ENCODE measurements at regions not wholly inside any gene's neighbourhood (a gene's known extent, or its start where the extent isn't known, plus 50 kb on each side); places are given as distances from the start of the nearest gene placed in this dataset.

- no peaks in the 10 kb centered on the region for H3K36me3 ChIP-seq (ENCODE audit: control insufficient read depth, insufficient read depth, low read length)
- no peak for TF ChIP-seq CTCF (conservative IDR thresholded peaks at IDR 0.05)
- Mint-ChIP-seq H3K27ac (no peak overlapping the region), H3K36me3 (ENCODE audit: low read depth) (no peaks in the 10 kb centered on the region), H3K9me3 (peaks cover 25% of the 10 kb centered on the region), H3K27me3 (ENCODE audit: insufficient read depth) (no peaks in the 10 kb centered on the region), H3K4me3 (no peak overlapping the region), H3K4me1 (no peaks in the 10 kb centered on the region)
- DNase-seq, result no peak
- H3K9me3 ChIP-seq (ENCODE audit: control insufficient read depth, low read length), result no peaks in the 10 kb centered on the region
- 66% methylated on average over 3 of the region's 3 CpGs; no CpG with 5 or more reads in 1 of the 2 experiments for WGBS, 2 experiments (ENCODE audit: insufficient coverage in 1 of 2, insufficient read length in 1 of 2)
- no peaks in the 10 kb centered on the region for H3K27me3 ChIP-seq (ENCODE audit: control insufficient read depth, insufficient read depth, low read length, poor library complexity, severe bottlenecking)
- H3K4me3 ChIP-seq (ENCODE audit: low read length), result no peak overlapping the region
- H3K9ac ChIP-seq (ENCODE audit: extremely low read depth, low read length, poor library complexity, severe bottlenecking), result no peak overlapping the region
- no peak overlapping the region for H3K27ac ChIP-seq (ENCODE audit: low read depth, low read length)
- H3K4me1 ChIP-seq (ENCODE audit: control insufficient read depth, insufficient read depth, low read length), result no peaks in the 10 kb centered on the region
These were observed 360.6 kb upstream of the SGO1 start for GRCh38 chr3:20546636-20547035.

- Mint-ChIP-seq H3K36me3 (ENCODE audit: low read depth) (no peaks in the 10 kb centered on the region), H3K27me3 (ENCODE audit: insufficient read depth) (no peaks in the 10 kb centered on the region), H3K27ac (no peak overlapping the region), H3K4me1 (no peaks in the 10 kb centered on the region), H3K4me3 (no peak overlapping the region), H3K9me3 (peaks cover 19% of the 10 kb centered on the region)
- Histone ChIP-seq H3K36me3 (ENCODE audit: control insufficient read depth, insufficient read depth, low read length) (no peaks in the 10 kb centered on the region), H3K4me3 (ENCODE audit: low read length) (no peak overlapping the region), H3K4me1 (ENCODE audit: control insufficient read depth, insufficient read depth, low read length) (no peaks in the 10 kb centered on the region), H3K9me3 (ENCODE audit: control insufficient read depth, low read length) (no peaks in the 10 kb centered on the region), H3K27ac (ENCODE audit: low read depth, low read length) (no peak overlapping the region), H3K27me3 (ENCODE audit: control insufficient read depth, insufficient read depth, low read length, poor library complexity, severe bottlenecking) (no peaks in the 10 kb centered on the region), H3K9ac (ENCODE audit: extremely low read depth, low read length, poor library complexity, severe bottlenecking) (no peak overlapping the region)
- 71 to 96% methylated on average over 1 to 5 of the region's 5 CpGs for WGBS, 2 experiments (ENCODE audit: insufficient coverage in 1 of 2, insufficient read length in 1 of 2)
- no peak for DNase-seq
- no peak for TF ChIP-seq CTCF (conservative IDR thresholded peaks at IDR 0.05)
These were observed 357.7 kb upstream of the SGO1 start for GRCh38 chr3:20543535-20544226.

GRCh38 chr3:20540066-20540465 is 354.1 kb upstream of the SGO1 start:
- no peaks in the 10 kb centered on the region for H3K27me3 Mint-ChIP-seq (ENCODE audit: insufficient read depth)
- Histone ChIP-seq H3K4me1 (ENCODE audit: control insufficient read depth, insufficient read depth, low read length) (no peaks in the 10 kb centered on the region), H3K36me3 (ENCODE audit: control insufficient read depth, insufficient read depth, low read length) (no peaks in the 10 kb centered on the region), H3K4me3 (ENCODE audit: low read length) (no peak overlapping the region), H3K9me3 (ENCODE audit: control insufficient read depth, low read length) (no peaks in the 10 kb centered on the region), H3K9ac (ENCODE audit: extremely low read depth, low read length, poor library complexity, severe bottlenecking) (no peak overlapping the region), H3K27ac (ENCODE audit: low read depth, low read length) (no peak overlapping the region), H3K27me3 (ENCODE audit: control insufficient read depth, insufficient read depth, low read length, poor library complexity, severe bottlenecking) (no peaks in the 10 kb centered on the region)
- H3K4me1 Mint-ChIP-seq, result no peaks in the 10 kb centered on the region
- H3K4me3 Mint-ChIP-seq, result no peak overlapping the region
- no peak for TF ChIP-seq CTCF (conservative IDR thresholded peaks at IDR 0.05)
- DNase-seq, result no peak
- H3K36me3 Mint-ChIP-seq (ENCODE audit: low read depth), result no peaks in the 10 kb centered on the region
- H3K9me3 Mint-ChIP-seq, result no peaks in the 10 kb centered on the region
- WGBS, 2 experiments (ENCODE audit: insufficient coverage in 1 of 2, insufficient read length in 1 of 2), result 89 to 100% methylated on average over 3 of the region's 3 CpGs
- H3K27ac Mint-ChIP-seq, result no peak overlapping the region

Measured in endodermal cell (in vitro differentiated cells).